Osteocyte (in vitro differentiated cells): ENCODE measurements at regions not wholly inside any gene's neighbourhood (a gene's known extent, or its start where the extent isn't known, plus 50 kb on each side); places are given as distances from the start of the nearest gene placed in this dataset.

ENCODE experiments used
- DNase-seq: peaks from one replicate; pipeline ENCODE4 v3.0.0; 2021; ENCODE audit warnings: mixed read lengths; ENCODE audit not compliant: unreplicated experiment; ENCODE audit errors: extremely low spot score
- H3K27ac Mint-ChIP-seq: one replicate; pipeline ENCODE4 v1.8.0; 2021; ENCODE audit warnings: mild to moderate bottlenecking, mixed read lengths; ENCODE audit not compliant: unreplicated experiment
- H3K27me3 Mint-ChIP-seq: one replicate; pipeline ENCODE4 v1.8.0; 2021; ENCODE audit warnings: mixed read lengths; ENCODE audit not compliant: unreplicated experiment
- H3K36me3 Mint-ChIP-seq: one replicate; pipeline ENCODE4 v1.8.0; 2021; ENCODE audit warnings: mixed read lengths; ENCODE audit not compliant: unreplicated experiment
- H3K4me1 Mint-ChIP-seq: one replicate; pipeline ENCODE4 v1.8.0; 2021; ENCODE audit warnings: mixed read lengths; ENCODE audit not compliant: unreplicated experiment
- H3K4me3 Mint-ChIP-seq: one replicate; pipeline ENCODE4 v1.8.0; 2021; ENCODE audit warnings: mild to moderate bottlenecking, moderate library complexity, mixed read lengths; ENCODE audit not compliant: unreplicated experiment
- H3K9me3 Mint-ChIP-seq: one replicate; pipeline ENCODE4 v1.8.0; 2021; ENCODE audit warnings: mixed read lengths; ENCODE audit not compliant: unreplicated experiment
- CTCF ChIP-seq: fragments of 200-600 bp; sonication (generic); IDR thresholded peaks from 2 replicates; pipeline ENCODE4 v1.5.0; 2021; ENCODE audit warnings: antibody characterized with exemption, mild to moderate bottlenecking, moderate library complexity

- H3K36me3 Mint-ChIP-seq: no peaks in the 10 kb centered on the region
- H3K4me3 Mint-ChIP-seq: no peak overlapping the region
- no peaks in the 10 kb centered on the region for H3K4me1 Mint-ChIP-seq
- H3K27me3 Mint-ChIP-seq: no peaks in the 10 kb centered on the region
- H3K9me3 Mint-ChIP-seq: peaks cover 37% of the 10 kb centered on the region
- no peak for TF ChIP-seq CTCF
- no peak for DNase-seq
- no peak overlapping the region for H3K27ac Mint-ChIP-seq
These were observed 332.2 kb upstream of the CXorf51B start for GRCh38 chrX:146477341-146477740.

DNA sequence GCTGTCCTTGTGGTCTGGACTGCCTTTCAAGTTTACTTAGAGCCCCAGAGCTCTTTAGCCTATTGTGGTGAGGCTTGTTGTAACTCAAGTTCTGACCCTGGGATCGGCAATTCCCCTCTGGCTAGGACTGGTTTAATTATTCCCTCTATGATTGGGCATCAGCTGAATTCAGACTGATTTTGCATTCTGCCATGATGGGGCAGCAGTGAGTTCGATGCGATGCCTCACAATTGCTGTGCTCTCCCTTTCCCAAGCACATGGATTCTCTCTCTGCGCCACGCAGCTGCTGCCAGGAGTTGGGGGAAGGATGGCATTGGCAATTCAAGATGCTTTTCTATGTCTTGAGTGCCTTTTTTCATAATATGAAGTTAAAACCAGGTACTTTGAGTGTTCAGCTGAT is 327.8 kb upstream of the CXorf51B start:
- DNase-seq: no peak
- TF ChIP-seq CTCF: no peak
- Mint-ChIP-seq H3K4me1 (no peaks in the 10 kb centered on the region), H3K4me3 (no peak overlapping the region), H3K27me3 (no peaks in the 10 kb centered on the region), H3K36me3 (no peaks in the 10 kb centered on the region), H3K9me3 (peaks cover 48% of the 10 kb centered on the region), H3K27ac (no peak overlapping the region)
